ENCODE measurements at regions not wholly inside any gene's neighbourhood (a gene's known extent, or its start where the extent isn't known, plus 50 kb on each side); places are given as distances from the start of the nearest gene placed in this dataset.
"Not testable (repeated sequence)": the region's sequence is repeated elsewhere in the genome, so short reads cannot be mapped to it uniquely, and the experiment has no call there.

GRCh38 chr16:54985156-54985555, 54.5 kb downstream of the IRX5 start:
- TF ChIP-seq ZFX (IDR thresholded peaks at IDR 0.05; ENCODE audit: borderline replicate concordance), result no peak
- no peak for TF ChIP-seq CTCF (IDR thresholded peaks at IDR 0.05)
- no peak overlapping the region for H3K27ac ChIP-seq

DNA sequence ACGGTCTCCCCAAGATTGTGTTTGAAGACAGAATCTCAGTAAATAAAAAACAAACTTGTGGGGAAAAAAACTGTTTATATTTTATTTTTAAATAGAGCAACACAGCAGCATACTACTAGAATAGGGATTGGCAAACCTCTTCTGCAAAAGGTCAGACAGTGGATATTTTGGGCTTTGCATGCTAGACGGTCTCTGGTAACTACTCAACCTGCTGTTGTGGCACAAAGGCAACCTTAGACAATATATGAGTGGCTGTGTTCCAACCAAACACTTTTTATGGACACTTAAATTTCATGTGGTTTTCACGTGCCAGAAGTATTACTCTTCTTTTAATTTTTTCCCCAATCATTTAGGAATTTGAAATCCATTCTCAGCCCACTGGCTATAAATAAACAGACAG, 55.0 kb downstream of the IRX5 start:
- no peak overlapping the region for H3K27ac ChIP-seq
- TF ChIP-seq ZFX (IDR thresholded peaks at IDR 0.05; ENCODE audit: borderline replicate concordance), result no peak
- TF ChIP-seq CTCF (IDR thresholded peaks at IDR 0.05), result no peak

DNA sequence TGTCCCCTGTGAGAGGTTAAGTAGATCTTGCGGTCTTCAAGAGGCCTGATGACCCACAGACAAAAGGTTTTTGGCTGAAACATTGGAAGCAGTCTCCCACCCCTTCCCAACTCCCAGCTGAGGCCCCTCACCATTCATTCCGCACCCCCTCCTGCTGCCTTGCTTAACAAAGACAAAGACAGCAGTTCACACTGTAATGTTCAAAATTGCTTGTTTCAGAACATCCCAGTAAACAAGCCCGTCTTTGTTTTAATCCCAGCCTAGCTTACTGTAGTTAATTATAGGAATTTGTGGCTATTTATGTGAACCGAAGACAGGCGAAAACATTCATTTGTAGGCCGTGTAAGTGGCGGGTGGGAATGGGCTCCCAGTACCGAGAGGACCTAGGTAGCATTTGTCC, 55.7 kb downstream of the IRX5 start:
- no peak for TF ChIP-seq CTCF (IDR thresholded peaks at IDR 0.05)
- no peak for TF ChIP-seq ZFX (IDR thresholded peaks at IDR 0.05; ENCODE audit: borderline replicate concordance)
- no peak overlapping the region for H3K27ac ChIP-seq

GRCh38 chr16:54987081-54987480, 56.4 kb downstream of the IRX5 start:
- TF ChIP-seq CTCF (IDR thresholded peaks at IDR 0.05) (no peak), ZFX (IDR thresholded peaks at IDR 0.05; ENCODE audit: borderline replicate concordance) (no peak)
- H3K27ac ChIP-seq, result no peak overlapping the region

DNA sequence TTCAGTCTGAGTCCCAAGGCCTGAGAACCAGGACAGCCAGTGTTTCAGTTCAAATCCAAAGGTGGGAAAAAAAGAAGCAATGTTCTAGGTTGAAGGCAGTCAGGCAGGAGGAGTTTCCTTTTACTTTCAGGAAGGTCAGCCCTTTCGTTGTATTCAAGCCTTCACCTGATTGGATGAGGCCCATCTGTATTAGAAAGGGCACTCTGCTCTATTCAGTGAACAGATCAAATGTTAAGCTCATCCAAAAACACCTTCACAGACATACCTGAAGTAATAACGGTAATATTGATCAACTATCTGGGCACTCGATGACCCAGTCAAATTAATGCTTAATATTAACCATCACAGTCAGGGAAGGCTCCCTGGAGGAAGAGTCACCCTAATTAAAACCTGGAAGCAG, 60.9 kb downstream of the IRX5 start:
- TF ChIP-seq CTCF (IDR thresholded peaks at IDR 0.05) (no peak), ZFX (IDR thresholded peaks at IDR 0.05; ENCODE audit: borderline replicate concordance) (no peak)
- H3K27ac ChIP-seq, result no peak overlapping the region

DNA sequence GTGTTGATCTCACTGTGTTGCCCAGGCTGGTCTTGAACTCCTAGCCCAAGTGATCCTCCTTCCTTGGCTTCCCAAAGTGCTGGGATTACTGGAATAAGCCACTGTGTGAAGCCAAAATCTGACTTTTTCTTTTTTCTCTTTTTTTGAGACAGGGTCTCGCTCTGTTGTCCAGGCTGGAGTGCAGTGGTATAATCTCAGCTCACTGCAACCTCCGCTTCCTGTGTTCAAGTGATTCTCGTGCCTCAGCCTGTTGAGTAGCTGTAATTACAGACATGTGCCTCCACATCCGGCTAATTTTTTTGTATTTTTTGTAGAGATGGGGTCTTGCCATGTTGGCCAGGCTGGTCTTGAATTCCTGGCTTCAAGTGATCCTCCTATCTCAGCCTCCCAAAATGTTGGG, 61.3 kb downstream of the IRX5 start:
- H3K27ac ChIP-seq, result not testable (repeated sequence)

DNA sequence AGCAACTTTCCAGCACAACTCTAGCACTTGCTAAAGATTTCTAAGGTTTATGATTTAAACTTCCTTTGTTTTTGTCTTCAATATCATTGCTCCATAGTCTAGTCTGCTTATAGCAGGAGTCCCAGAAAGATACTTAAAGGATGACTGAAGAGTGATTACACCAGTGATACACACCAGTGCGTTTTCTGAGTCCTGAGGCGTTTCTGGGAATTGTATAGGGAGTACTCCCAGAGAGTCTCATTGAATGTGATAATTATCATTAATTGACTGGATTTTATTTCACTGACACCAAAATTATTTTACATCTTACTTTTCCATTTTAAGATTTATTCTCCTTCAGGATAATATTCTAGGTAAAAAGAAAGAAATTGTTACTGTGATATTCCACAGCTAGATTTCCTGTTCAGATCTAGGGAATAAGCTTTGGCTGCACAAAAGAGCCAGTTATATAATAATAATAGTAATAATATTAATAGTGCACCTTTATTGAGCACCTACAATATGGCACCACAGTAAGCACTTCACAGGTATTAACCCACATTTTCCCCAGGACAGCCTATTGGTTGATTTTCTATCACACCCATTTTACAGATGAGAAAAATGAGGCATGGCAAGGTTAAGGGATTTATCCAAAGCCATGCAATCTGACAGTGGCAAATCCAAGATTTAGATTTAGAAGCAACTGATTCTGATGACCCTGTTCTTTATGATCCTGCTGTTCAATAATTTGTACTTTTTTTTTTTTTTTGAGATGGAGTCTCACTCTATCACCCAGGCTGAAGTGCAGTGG, 62.6 kb downstream of the IRX5 start:
- no peak for TF ChIP-seq CTCF (IDR thresholded peaks at IDR 0.05)
- no peak for TF ChIP-seq ZFX (IDR thresholded peaks at IDR 0.05; ENCODE audit: borderline replicate concordance)
- no peak overlapping the region for H3K27ac ChIP-seq

- TF ChIP-seq ZFX (IDR thresholded peaks at IDR 0.05; ENCODE audit: borderline replicate concordance), result no peak
- TF ChIP-seq CTCF (IDR thresholded peaks at IDR 0.05), result no peak
- no peak overlapping the region for H3K27ac ChIP-seq
Observed at GRCh38 chr16:54996186-54996585, 65.5 kb downstream of the IRX5 start.

All from 22Rv1 (cell line).